Nephron progenitor cell (in vitro differentiated cells): ENCODE measurements at regions not wholly inside any gene's neighbourhood (a gene's known extent, or its start where the extent isn't known, plus 50 kb on each side); places are given as distances from the start of the nearest gene placed in this dataset.

ENCODE experiments used
- DNase-seq: peaks from one replicate; pipeline ENCODE4 v3.0.0; 2021
- H3K27ac Mint-ChIP-seq: 2 replicates; pipeline ENCODE4 v1.8.0; 2021; ENCODE audit warnings: mild to moderate bottlenecking, moderate library complexity, mixed read lengths
- H3K27me3 Mint-ChIP-seq: 2 replicates; pipeline ENCODE4 v1.8.0; 2021; ENCODE audit warnings: mild to moderate bottlenecking, low read depth, mixed read lengths; ENCODE audit not compliant: poor library complexity
- H3K36me3 Mint-ChIP-seq: 2 replicates; pipeline ENCODE4 v1.8.0; 2021; ENCODE audit warnings: low read depth, mixed read lengths
- H3K4me1 Mint-ChIP-seq: 2 replicates; pipeline ENCODE4 v1.8.0; 2021; ENCODE audit warnings: mixed read lengths
- H3K4me3 Mint-ChIP-seq: 2 replicates; pipeline ENCODE4 v1.8.0; 2021; ENCODE audit warnings: mild to moderate bottlenecking, moderate library complexity, mixed read lengths
- H3K9me3 Mint-ChIP-seq: 2 replicates; pipeline ENCODE4 v1.8.0; 2021; ENCODE audit warnings: mild to moderate bottlenecking, moderate library complexity, mixed read lengths
- TF ChIP-seq, protein P1 (sequence below): fragments of 200-600 bp; sonication (generic); IDR thresholded peaks from 2 replicates; pipeline ENCODE4 v1.5.0; 2021; ENCODE audit warnings: antibody characterized with exemption

DNA sequence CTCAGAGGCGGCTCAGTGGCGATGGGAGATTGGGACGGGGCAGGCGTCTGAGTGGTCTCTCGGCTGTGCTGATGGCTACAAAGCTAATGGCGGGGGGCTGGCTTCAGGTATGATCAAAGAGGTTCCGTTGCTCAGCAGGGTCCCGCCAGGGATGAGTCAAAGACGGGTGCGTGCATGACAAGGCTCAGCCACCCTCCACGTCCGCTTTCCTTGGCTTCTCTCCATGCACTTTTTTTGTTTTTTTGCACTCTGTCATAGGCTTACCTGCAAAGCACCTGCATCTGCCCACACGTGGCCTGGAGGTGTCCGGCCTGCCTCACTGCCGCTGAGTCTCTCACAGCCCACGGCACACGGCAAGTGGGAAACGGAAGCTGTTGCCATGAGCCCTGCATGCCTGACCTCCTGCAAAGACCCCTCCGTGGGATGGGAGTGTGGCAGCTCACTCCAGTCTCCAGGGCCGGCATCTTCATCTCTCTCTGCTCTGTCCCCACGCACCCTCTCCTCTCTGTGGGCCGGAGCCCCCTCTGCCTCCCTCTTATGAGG lies 85.5 kb upstream of the ZNF469 start:
- no peak for DNase-seq
- Mint-ChIP-seq H3K9me3 (peaks cover 13% of the 10 kb centered on the region), H3K4me3 (no peak overlapping the region), H3K36me3 (no peaks in the 10 kb centered on the region), H3K4me1 (peaks cover 4% of the 10 kb centered on the region), H3K27me3 (peaks cover 32% of the 10 kb centered on the region), H3K27ac (no peak overlapping the region)
- TF ChIP-seq, protein P1, sequence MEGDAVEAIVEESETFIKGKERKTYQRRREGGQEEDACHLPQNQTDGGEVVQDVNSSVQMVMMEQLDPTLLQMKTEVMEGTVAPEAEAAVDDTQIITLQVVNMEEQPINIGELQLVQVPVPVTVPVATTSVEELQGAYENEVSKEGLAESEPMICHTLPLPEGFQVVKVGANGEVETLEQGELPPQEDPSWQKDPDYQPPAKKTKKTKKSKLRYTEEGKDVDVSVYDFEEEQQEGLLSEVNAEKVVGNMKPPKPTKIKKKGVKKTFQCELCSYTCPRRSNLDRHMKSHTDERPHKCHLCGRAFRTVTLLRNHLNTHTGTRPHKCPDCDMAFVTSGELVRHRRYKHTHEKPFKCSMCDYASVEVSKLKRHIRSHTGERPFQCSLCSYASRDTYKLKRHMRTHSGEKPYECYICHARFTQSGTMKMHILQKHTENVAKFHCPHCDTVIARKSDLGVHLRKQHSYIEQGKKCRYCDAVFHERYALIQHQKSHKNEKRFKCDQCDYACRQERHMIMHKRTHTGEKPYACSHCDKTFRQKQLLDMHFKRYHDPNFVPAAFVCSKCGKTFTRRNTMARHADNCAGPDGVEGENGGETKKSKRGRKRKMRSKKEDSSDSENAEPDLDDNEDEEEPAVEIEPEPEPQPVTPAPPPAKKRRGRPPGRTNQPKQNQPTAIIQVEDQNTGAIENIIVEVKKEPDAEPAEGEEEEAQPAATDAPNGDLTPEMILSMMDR = no peak

DNA sequence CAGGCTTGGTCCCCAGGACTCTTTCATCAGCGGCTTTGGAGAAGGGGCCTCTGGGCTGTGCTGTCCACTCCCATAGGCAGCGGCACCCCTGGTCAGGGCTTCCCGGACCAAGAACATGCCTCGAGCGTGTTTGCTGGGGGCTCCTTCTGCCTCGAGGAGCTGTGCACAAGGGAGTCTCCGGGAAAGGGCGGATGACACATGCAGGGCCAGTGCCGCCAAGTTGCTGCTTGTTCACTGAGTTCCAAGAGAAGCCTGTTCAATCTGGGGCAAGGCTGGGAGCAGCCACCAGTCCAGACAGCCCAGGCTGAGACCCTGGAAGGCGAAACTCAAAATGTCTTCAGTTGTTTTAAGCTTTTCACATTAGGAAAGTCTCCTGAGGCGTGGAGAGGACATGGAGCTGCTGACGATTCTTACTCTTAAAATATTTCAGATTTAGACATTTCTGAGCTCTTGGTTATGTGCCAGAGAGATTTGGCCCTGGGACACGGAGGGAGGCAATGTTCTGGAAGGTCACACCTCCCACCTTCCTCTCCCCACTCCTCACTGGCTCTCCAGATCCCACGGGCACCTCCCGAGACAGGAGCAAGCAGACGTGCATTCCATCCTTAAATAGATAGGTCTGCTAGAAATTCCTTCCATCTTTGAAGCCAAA lies 84.5 kb upstream of the ZNF469 start:
- Mint-ChIP-seq H3K9me3 (peaks cover 12% of the 10 kb centered on the region), H3K4me3 (no peak overlapping the region), H3K27me3 (peaks cover 24% of the 10 kb centered on the region), H3K27ac (no peak overlapping the region), H3K36me3 (no peaks in the 10 kb centered on the region), H3K4me1 (peaks cover 4% of the 10 kb centered on the region)
- no peak for DNase-seq
- TF ChIP-seq, protein P1 = no peak

DNA sequence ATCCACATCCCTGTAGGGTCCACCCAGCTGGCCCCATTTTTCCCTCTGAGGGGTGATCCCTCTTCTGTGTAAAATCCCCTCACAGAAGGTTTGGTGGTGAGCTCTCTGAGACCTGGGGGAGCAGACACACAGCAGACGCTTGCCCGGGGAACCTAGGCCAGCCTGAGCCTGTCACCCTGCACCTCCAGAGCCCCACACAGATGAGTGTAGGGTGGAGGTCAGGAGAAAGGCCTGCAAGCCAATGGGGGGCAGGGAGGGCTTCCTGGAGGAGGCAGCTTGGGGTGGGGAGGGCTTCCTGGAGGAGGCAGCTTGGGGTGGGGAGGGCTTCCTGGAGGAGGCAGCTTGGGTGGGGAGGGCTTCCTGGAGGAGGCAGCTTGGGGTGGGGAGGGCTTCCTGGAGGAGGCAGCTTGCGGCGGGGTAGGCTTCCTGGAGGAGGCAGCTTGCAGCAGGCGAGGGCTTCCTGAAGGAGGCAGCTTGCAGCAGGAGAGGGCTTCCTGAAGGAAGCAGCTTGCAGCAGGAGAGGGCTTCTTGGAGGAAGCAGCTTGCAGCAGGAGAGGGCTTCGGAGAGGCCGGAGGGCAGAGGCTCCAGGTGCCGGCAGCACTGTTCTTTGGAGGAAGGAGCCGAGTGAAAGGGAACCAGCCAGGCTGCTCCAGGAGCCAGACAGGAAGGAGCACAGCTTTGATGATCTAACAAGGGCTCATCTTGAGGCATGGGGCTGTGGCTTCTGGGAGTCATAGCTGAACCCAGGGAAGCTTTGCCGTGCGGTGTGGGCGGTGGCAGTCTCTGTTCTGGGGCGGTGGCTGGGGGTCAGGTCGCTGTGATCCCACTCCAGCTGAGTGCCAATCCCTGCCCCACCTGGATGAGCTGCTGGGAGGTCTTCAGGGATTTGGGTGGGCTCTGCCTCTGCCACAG lies 83.7 kb upstream of the ZNF469 start:
- Mint-ChIP-seq H3K4me3 (no peak overlapping the region), H3K36me3 (no peaks in the 10 kb centered on the region), H3K27me3 (peaks cover 26% of the 10 kb centered on the region), H3K9me3 (peaks cover 17% of the 10 kb centered on the region), H3K4me1 (peaks cover 5% of the 10 kb centered on the region), H3K27ac (no peak overlapping the region)
- DNase-seq = no peak
- TF ChIP-seq, protein P1 = no peak

DNA sequence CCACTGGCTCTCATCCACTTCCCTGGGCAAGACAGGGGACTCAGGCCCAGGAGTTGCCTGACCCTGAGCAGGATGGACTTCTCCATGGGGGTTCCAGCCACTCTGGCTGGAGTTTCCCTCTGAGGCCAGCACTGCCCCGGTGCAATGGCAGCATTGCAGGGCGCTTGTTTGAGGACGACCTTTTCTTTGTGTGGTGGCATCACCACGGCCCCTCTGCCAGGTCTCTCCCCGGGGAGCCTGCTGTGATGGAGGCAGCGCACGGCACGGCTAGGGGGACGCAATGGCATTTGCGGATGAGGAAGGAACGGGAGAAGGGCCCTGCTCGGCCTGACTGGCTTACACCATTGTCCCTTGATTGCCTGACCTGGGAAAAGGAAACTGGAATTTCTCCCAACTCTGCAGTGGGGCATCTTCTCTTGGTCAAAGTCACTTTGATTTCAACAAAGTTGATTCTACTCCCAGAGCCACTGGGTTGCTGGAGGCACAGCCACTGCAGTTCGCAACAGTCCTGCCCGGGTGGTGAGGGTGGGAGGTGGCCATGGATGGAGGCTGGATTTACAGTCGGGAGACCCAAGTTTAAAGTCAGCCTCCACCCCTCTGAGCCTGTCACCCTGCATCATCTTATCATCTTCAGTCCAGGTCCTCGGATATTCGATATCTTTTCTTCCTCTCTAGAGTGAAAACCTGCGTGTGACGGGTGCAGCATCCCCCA lies 82.9 kb upstream of the ZNF469 start:
- TF ChIP-seq, protein P1 = no peak
- no peak for DNase-seq
- Mint-ChIP-seq H3K4me3 (no peak overlapping the region), H3K36me3 (no peaks in the 10 kb centered on the region), H3K9me3 (peaks cover 17% of the 10 kb centered on the region), H3K27me3 (peaks cover 26% of the 10 kb centered on the region), H3K4me1 (peaks cover 12% of the 10 kb centered on the region), H3K27ac (no peak overlapping the region)

DNA sequence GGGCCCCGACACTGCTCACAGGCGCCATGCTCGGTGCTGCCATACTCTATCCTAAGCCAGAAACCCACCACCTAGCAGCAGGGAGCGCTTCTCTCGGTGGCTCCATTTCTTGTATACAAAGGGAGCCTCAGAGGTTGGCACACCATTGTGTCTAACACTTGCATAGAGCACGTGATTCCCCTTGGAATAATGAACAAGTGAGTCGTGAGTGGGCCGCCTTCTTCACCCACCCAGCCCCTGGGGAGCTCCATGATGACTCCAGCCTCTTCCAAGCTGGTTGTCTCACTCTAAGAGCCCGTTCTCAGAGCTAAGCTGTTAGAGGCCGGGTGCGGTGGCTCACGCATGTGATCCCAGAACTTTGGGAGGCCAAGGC lies 82.3 kb upstream of the ZNF469 start:
- Mint-ChIP-seq H3K4me3 (no peak overlapping the region), H3K27me3 (peaks cover 26% of the 10 kb centered on the region), H3K9me3 (peaks cover 18% of the 10 kb centered on the region), H3K4me1 (peaks cover 17% of the 10 kb centered on the region), H3K27ac (no peak overlapping the region), H3K36me3 (no peaks in the 10 kb centered on the region)
- DNase-seq = no peak
- TF ChIP-seq, protein P1 = no peak
